ENCODE measurements at regions not wholly inside any gene's neighbourhood (a gene's known extent, or its start where the extent isn't known, plus 50 kb on each side); places are given as distances from the start of the nearest gene placed in this dataset.

DNA sequence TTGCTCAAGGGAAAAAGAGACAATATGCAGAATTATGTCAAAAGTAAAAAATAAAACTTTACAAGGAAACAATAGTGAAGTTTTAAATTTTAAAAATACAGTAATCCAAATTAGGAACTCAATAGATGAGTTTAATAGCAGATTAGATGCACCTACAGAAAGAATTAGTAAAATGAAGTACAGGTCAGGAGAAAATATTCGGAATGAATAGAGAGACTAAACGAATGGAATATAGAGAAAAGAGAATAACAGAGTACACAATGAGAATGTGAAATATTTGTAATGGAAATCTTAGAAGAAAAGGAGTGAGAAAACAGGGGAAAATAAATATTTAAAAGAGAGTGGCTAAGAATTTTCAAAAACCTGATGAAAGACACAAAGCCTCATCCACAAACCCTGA lies 275.7 kb upstream of the MMADHC start:
- H3K4ac ChIP-seq (ENCODE audit: low read depth, low read length), result no peak overlapping the region
- no peak overlapping the region for H3K23ac ChIP-seq (ENCODE audit: insufficient read length, low read depth, low read length)
- H3K23me2 ChIP-seq (ENCODE audit: insufficient read length, low read depth, low read length, poor library complexity, severe bottlenecking), result no peaks in the 10 kb centered on the region
- H2BK5ac ChIP-seq (ENCODE audit: insufficient read length, low read length), result no peak overlapping the region
- no peaks in the 10 kb centered on the region for H3K4me1 ChIP-seq (ENCODE audit: insufficient read depth, low read length)
- no peak overlapping the region for H3T11ph ChIP-seq (ENCODE audit: low read length)
- no peak overlapping the region for H3K4me3 Mint-ChIP-seq
- no peak overlapping the region for H2AK5ac ChIP-seq (ENCODE audit: insufficient read length, low read length)
- no peak overlapping the region for H3K4me2 ChIP-seq (ENCODE audit: insufficient read depth, insufficient read length, low read length)
- WGBS (ENCODE audit: extremely low coverage, insufficient read length, low lambda C conversion rate), result no CpG with 5 or more reads among the region's 2 CpGs
- H2AFZ ChIP-seq (ENCODE audit: low read length), result no peak overlapping the region
- no peak overlapping the region for H3K27ac Mint-ChIP-seq
- H3K36me3 Mint-ChIP-seq (ENCODE audit: insufficient read depth in 1 of 3, low read depth in 3 of 3), result peaks cover 2 to 5% (median 2%) of the 10 kb centered on the region in 3 experiments; a peak in 3 of 7 replicates
- no peak overlapping the region for H3K56ac ChIP-seq (ENCODE audit: insufficient read length, low read depth, low read length)
- H3K4me1 Mint-ChIP-seq, result no peaks in the 10 kb centered on the region; a peak in 1 of 4 replicates
- no peaks in the 10 kb centered on the region for H3K79me1 ChIP-seq (ENCODE audit: insufficient read depth, low read depth, low read length, poor library complexity, severe bottlenecking)
- H2BK120ac ChIP-seq (ENCODE audit: low read depth, low read length, poor library complexity, severe bottlenecking), result no peak overlapping the region
- H3K18ac ChIP-seq (ENCODE audit: insufficient read length, low read depth, low read length), result no peak overlapping the region
- no peak overlapping the region for H2BK12ac ChIP-seq (ENCODE audit: insufficient read length, low read depth, low read length)
- no peak for DNase-seq
- H3K79me2 ChIP-seq (ENCODE audit: insufficient read depth, low read length), result no peaks in the 10 kb centered on the region
- no peak overlapping the region for H2BK20ac ChIP-seq (ENCODE audit: low read depth, low read length, poor library complexity, severe bottlenecking)
- H4K5ac ChIP-seq (ENCODE audit: insufficient read length, low read depth, low read length), result no peak overlapping the region
- no peak overlapping the region for H3K27ac ChIP-seq (ENCODE audit: insufficient read length, low read depth, low read length)
- no peak overlapping the region for H4K91ac ChIP-seq (ENCODE audit: insufficient read length, low read depth, low read length)
- H3K9me3 Mint-ChIP-seq, result peaks cover 10 to 12% of the 10 kb centered on the region in 2 experiments; a peak in 4 of 5 replicates
- TF ChIP-seq, protein P1, sequence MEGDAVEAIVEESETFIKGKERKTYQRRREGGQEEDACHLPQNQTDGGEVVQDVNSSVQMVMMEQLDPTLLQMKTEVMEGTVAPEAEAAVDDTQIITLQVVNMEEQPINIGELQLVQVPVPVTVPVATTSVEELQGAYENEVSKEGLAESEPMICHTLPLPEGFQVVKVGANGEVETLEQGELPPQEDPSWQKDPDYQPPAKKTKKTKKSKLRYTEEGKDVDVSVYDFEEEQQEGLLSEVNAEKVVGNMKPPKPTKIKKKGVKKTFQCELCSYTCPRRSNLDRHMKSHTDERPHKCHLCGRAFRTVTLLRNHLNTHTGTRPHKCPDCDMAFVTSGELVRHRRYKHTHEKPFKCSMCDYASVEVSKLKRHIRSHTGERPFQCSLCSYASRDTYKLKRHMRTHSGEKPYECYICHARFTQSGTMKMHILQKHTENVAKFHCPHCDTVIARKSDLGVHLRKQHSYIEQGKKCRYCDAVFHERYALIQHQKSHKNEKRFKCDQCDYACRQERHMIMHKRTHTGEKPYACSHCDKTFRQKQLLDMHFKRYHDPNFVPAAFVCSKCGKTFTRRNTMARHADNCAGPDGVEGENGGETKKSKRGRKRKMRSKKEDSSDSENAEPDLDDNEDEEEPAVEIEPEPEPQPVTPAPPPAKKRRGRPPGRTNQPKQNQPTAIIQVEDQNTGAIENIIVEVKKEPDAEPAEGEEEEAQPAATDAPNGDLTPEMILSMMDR (conservative IDR thresholded peaks at IDR 0.05), result no peak
- no peak overlapping the region for H2BK15ac ChIP-seq (ENCODE audit: low read depth, low read length)
- H3K27me3 ChIP-seq (ENCODE audit: insufficient read depth, low read length), result no peaks in the 10 kb centered on the region
- H4K20me1 ChIP-seq (ENCODE audit: control insufficient read depth, insufficient read depth, insufficient read length), result no peaks in the 10 kb centered on the region
- no peak overlapping the region for H3K9ac ChIP-seq (ENCODE audit: extremely low read depth, insufficient read length, low read length)
- H3K27me3 Mint-ChIP-seq (ENCODE audit: low read depth), result no peaks in the 10 kb centered on the region
- H3K9me3 ChIP-seq (ENCODE audit: control insufficient read depth, low read depth, low read length), result no peaks in the 10 kb centered on the region
- H4K8ac ChIP-seq (replicated peaks; ENCODE audit: insufficient read length, low read depth, low read length), result no peak overlapping the region
- no peak overlapping the region for H3K14ac ChIP-seq (ENCODE audit: insufficient read depth, low read length)
